B cell (primary cell): ENCODE measurements at regions not wholly inside any gene's neighbourhood (a gene's known extent, or its start where the extent isn't known, plus 50 kb on each side); places are given as distances from the start of the nearest gene placed in this dataset.

Experiments used
- CTCF ChIP-seq: fragments of 200-600 bp; IDR thresholded peaks from one replicate; pipeline ENCODE4 v1.8.0; 2022; ENCODE audit warnings: antibody characterized with exemption, mild to moderate bottlenecking
- EZH2 ChIP-seq: IDR thresholded peaks from 2 replicates; pipeline ENCODE4 v1.6.1; 2012; ENCODE audit warnings: borderline replicate concordance, low read depth, mild to moderate bottlenecking, moderate library complexity, low read length; ENCODE audit not compliant: insufficient read depth, poor library complexity, severe bottlenecking

GRCh38 chr11:11029027-11029426, 171.2 kb upstream of the ZBED5 start:
- TF ChIP-seq CTCF (no peak), EZH2 (no peak)
